Neural progenitor cell (in vitro differentiated cells): ENCODE measurements at regions not wholly inside any gene's neighbourhood (a gene's known extent, or its start where the extent isn't known, plus 50 kb on each side); places are given as distances from the start of the nearest gene placed in this dataset.

ENCODE experiments used
- DNase-seq: peaks from one replicate; pipeline ENCODE4 v3.0.0-alpha.2; 2016; ENCODE audit warnings: low spot score
- H2AFZ ChIP-seq: fragments of 200-600 bp; sonication (generic); replicated peaks from 2 replicates; pipeline ENCODE4 v1.6.1; 2016; ENCODE audit warnings: antibody characterized with exemption
- H3F3A ChIP-seq: fragments of 200-600 bp; sonication (generic); 2 replicates; pipeline ENCODE4 v1.6.1; 2016; ENCODE audit warnings: antibody characterized with exemption, low read depth
- H3K27ac ChIP-seq: fragments of 200-600 bp; sonication (generic); 2 replicates; pipeline ENCODE4 v1.5.1; 2016; ENCODE audit warnings: mild to moderate bottlenecking
- H3K27me3 ChIP-seq: fragments of 200-600 bp; sonication (generic); 2 replicates; pipeline ENCODE4 v1.6.1; 2016; ENCODE audit warnings: mild to moderate bottlenecking, moderate library complexity
- H3K36me3 ChIP-seq: fragments of 200-600 bp; sonication (generic); 2 replicates; pipeline ENCODE4 v1.5.1; 2016
- H3K4me1 ChIP-seq: fragments of 200-600 bp; sonication (generic); 2 replicates; pipeline ENCODE4 v1.6.1; 2016; ENCODE audit warnings: mixed run types
- H3K4me2 ChIP-seq: fragments of 200-600 bp; sonication (generic); 2 replicates; pipeline ENCODE4 v1.6.1; 2016
- H3K4me3 ChIP-seq: fragments of 200-600 bp; sonication (generic); 2 replicates; pipeline ENCODE4 v1.5.1; 2016
- H3K79me2 ChIP-seq: fragments of 200-600 bp; sonication (generic); 2 replicates; pipeline ENCODE4 v1.6.1; 2016; ENCODE audit warnings: low read depth
- H3K9ac ChIP-seq: fragments of 200-600 bp; sonication (generic); 2 replicates; pipeline ENCODE4 v1.6.1; 2016
- H3K9me3 ChIP-seq: fragments of 200-600 bp; sonication (generic); 2 replicates; pipeline ENCODE4 v1.5.1; 2016; ENCODE audit warnings: low read depth
- H4K20me1 ChIP-seq: fragments of 200-600 bp; sonication (generic); 2 replicates; pipeline ENCODE4 v1.6.1; 2016; ENCODE audit warnings: low read depth
- H3K27ac Mint-ChIP-seq: 3 replicates; pipeline ENCODE4 v1.8.0; 2021; ENCODE audit warnings: mixed read lengths
- H3K27me3 Mint-ChIP-seq: 2 replicates; pipeline ENCODE4 v1.8.0; 2022; ENCODE audit warnings: low read depth, mild to moderate bottlenecking, inconsistent platforms, moderate library complexity, mixed read lengths; ENCODE audit not compliant: insufficient read depth
- H3K36me3 Mint-ChIP-seq: 3 replicates; pipeline ENCODE4 v1.8.0; 2021; ENCODE audit warnings: mixed read lengths
- H3K4me1 Mint-ChIP-seq: 3 replicates; pipeline ENCODE4 v1.8.0; 2021; ENCODE audit warnings: mixed read lengths
- H3K4me3 Mint-ChIP-seq: 3 replicates; pipeline ENCODE4 v1.8.0; 2021; ENCODE audit warnings: mild to moderate bottlenecking, moderate library complexity, mixed read lengths
- H3K9me3 Mint-ChIP-seq: 3 replicates; pipeline ENCODE4 v1.8.0; 2020; ENCODE audit warnings: mixed read lengths
- EZH2 ChIP-seq: fragments of 200-600 bp; sonication (generic); IDR thresholded peaks from 2 replicates; pipeline ENCODE4 v1.6.1; 2017; ENCODE audit warnings: antibody characterized with exemption, mild to moderate bottlenecking, moderate library complexity
- EZH2phosphoT487 ChIP-seq: fragments of 200-600 bp; sonication (generic); IDR thresholded peaks from 2 replicates; pipeline ENCODE4 v1.6.1; 2017; ENCODE audit warnings: antibody characterized with exemption
- TF ChIP-seq, protein P1 (sequence below): fragments of 200-600 bp; sonication (generic); IDR thresholded peaks from 2 replicates; pipeline ENCODE4 v1.5.1; 2017; ENCODE audit warnings: antibody characterized with exemption, mild to moderate bottlenecking

DNA sequence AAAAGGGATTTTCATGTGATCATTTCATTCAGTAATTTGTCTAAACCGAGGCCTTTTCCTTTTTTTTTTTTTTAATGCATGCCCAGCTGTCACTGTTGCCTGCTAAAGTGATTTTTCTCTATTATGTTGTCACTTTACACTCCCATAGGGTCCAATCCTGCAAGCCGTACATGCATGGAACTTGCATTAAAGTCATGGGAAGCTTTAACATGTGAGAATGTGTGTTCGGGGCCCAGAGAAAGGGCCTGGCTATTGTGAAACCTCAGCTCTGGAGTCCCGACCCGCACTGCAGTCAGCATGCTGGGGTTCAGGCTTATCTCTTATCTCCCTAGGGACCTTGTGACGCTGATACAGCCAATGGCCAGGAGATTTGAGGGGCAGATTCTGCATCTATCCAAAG lies 474.6 kb downstream of the SLC4A3 start:
- Histone ChIP-seq H3K36me3 (no peaks in the 10 kb centered on the region), H3K27me3 (no peaks in the 10 kb centered on the region), H3K4me2 (no peak overlapping the region), H3K79me2 (no peaks in the 10 kb centered on the region), H2AFZ (peak overlapping the region; percentile 45), H3K9ac (no peak overlapping the region), H3K9me3 (no peaks in the 10 kb centered on the region), H3K4me1 (peaks cover 5% of the 10 kb centered on the region), H3K27ac (no peak overlapping the region), H3K4me3 (no peak overlapping the region), H4K20me1 (no peaks in the 10 kb centered on the region), H3F3A (no peaks in the 10 kb centered on the region)
- no peaks in the 10 kb centered on the region for H3K36me3 Mint-ChIP-seq
- H3K4me3 Mint-ChIP-seq = no peak overlapping the region
- H3K27me3 Mint-ChIP-seq = peaks cover 4% of the 10 kb centered on the region
- H3K4me1 Mint-ChIP-seq = peaks cover 17% of the 10 kb centered on the region
- TF ChIP-seq EZH2 (no peak), EZH2phosphoT487 (no peak)
- TF ChIP-seq, protein P1, sequence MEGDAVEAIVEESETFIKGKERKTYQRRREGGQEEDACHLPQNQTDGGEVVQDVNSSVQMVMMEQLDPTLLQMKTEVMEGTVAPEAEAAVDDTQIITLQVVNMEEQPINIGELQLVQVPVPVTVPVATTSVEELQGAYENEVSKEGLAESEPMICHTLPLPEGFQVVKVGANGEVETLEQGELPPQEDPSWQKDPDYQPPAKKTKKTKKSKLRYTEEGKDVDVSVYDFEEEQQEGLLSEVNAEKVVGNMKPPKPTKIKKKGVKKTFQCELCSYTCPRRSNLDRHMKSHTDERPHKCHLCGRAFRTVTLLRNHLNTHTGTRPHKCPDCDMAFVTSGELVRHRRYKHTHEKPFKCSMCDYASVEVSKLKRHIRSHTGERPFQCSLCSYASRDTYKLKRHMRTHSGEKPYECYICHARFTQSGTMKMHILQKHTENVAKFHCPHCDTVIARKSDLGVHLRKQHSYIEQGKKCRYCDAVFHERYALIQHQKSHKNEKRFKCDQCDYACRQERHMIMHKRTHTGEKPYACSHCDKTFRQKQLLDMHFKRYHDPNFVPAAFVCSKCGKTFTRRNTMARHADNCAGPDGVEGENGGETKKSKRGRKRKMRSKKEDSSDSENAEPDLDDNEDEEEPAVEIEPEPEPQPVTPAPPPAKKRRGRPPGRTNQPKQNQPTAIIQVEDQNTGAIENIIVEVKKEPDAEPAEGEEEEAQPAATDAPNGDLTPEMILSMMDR = no peak
- no peak overlapping the region for H3K27ac Mint-ChIP-seq
- peaks cover 3% of the 10 kb centered on the region for H3K9me3 Mint-ChIP-seq
- DNase-seq = no peak

DNA sequence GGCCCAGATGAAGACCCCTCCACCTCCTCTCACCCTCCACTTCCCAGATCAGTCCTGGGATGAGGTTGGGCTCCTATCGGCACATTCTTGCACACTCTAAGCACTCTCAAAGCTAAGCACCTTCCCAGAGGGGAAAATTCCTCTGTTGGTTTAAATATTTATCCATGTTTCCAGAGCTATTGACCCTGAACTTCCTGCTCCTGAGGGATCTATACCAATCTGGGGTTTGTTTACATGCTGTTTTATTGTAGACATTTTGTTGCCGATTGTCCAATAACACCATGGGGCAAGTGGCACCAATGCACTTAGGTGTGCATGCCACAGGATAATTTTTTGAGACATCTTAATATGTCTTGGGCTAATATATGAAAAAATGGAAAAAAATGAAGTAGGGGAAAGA lies 476.2 kb downstream of the SLC4A3 start:
- Histone ChIP-seq H3K79me2 (no peaks in the 10 kb centered on the region), H3F3A (no peaks in the 10 kb centered on the region), H4K20me1 (no peaks in the 10 kb centered on the region), H3K36me3 (no peaks in the 10 kb centered on the region), H3K27me3 (no peaks in the 10 kb centered on the region), H2AFZ (peak overlapping the region; percentile 7), H3K27ac (no peak overlapping the region), H3K4me2 (no peak overlapping the region), H3K4me3 (no peak overlapping the region), H3K4me1 (peaks cover 5% of the 10 kb centered on the region), H3K9me3 (no peaks in the 10 kb centered on the region), H3K9ac (no peak overlapping the region)
- no peak overlapping the region for H3K4me3 Mint-ChIP-seq
- no peak for DNase-seq
- H3K4me1 Mint-ChIP-seq = peaks cover 17% of the 10 kb centered on the region
- H3K36me3 Mint-ChIP-seq = no peaks in the 10 kb centered on the region
- H3K27ac Mint-ChIP-seq = no peak overlapping the region
- H3K27me3 Mint-ChIP-seq = peaks cover 4% of the 10 kb centered on the region
- peaks cover 3% of the 10 kb centered on the region for H3K9me3 Mint-ChIP-seq
- no peak for TF ChIP-seq EZH2phosphoT487
- TF ChIP-seq, protein P1 = no peak
- no peak for TF ChIP-seq EZH2

DNA sequence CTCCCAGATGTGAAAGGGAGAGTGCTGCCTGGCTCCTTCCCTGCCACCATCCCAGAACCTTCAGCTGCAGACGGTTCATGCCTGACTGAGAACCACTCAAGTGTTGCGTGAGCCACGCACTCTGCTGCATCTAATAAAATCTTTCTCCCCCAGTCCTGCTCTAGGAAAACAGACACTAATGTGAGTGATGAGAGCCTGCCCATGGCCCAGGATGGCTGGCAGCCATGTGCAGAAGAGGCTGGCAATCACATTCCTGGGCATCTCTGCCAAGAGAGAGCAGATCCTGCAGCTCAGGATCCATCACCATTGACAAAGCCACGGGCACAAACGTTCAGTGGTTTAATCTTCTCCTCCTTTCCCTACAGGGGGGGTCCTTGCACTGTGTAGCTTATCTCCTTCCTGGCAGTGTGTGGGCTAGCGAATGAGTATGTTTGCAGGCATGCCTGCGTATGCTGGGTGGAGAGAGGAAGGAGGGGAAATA lies 477.5 kb downstream of the SLC4A3 start:
- H3K9ac ChIP-seq = no peak overlapping the region
- H3K4me3 ChIP-seq = no peak overlapping the region
- Mint-ChIP-seq H3K36me3 (no peaks in the 10 kb centered on the region), H3K27me3 (peaks cover 4% of the 10 kb centered on the region), H3K27ac (peak overlapping the region; percentile 18), H3K4me3 (no peak overlapping the region), H3K9me3 (no peaks in the 10 kb centered on the region), H3K4me1 (peaks cover 17% of the 10 kb centered on the region)
- no peaks in the 10 kb centered on the region for H3K27me3 ChIP-seq
- TF ChIP-seq, protein P1 = peak; percentile 37
- TF ChIP-seq EZH2phosphoT487 = no peak
- TF ChIP-seq EZH2 = no peak
- no peaks in the 10 kb centered on the region for H3K79me2 ChIP-seq
- H3K4me1 ChIP-seq = peaks cover 5% of the 10 kb centered on the region
- no peaks in the 10 kb centered on the region for H4K20me1 ChIP-seq
- DNase-seq = peak; percentile 49
- no peaks in the 10 kb centered on the region for H3F3A ChIP-seq
- H3K9me3 ChIP-seq = no peaks in the 10 kb centered on the region
- H2AFZ ChIP-seq = no peak overlapping the region
- H3K36me3 ChIP-seq = no peaks in the 10 kb centered on the region
- H3K27ac ChIP-seq = no peak overlapping the region
- no peak overlapping the region for H3K4me2 ChIP-seq
